GM19455 (cell line): ENCODE measurements at regions not wholly inside any gene's neighbourhood (a gene's known extent, or its start where the extent isn't known, plus 50 kb on each side); places are given as distances from the start of the nearest gene placed in this dataset.

ENCODE experiments used
- ATAC-seq: cut with Tn5 transposase; IDR thresholded peaks from one replicate; pipeline ENCODE4 v1.9.1; 2021; ENCODE audit not compliant: unreplicated experiment

DNA sequence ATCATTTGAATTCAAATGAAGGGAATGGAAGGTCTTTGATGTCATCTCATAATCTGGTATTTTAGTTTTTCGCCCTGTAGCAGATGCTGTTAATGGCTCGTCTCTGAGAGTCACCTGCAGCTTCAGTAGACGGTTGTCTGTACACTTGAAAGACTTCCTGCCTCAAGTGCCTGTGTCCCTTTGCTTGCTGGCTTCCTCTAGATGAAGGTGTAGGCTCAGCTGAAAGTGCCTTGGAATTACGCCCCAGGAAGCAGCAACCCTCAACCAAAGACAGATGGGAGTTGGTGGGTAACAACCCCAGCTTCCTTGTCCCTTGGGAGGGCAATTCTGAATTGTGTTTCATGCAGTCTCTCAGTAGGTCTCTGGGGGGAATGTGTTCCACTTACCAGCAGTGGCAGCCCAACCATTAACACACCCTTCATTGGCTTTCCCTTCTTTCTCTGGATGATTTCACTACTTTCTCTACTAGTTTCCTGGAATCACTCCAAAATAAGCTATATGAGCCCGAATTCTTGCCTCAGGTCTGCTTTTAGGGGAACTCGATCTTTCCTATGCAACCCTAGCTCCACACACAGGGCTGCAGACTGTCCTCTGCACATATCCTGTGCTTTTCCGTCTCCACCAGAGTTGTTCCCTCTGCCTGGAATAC is 395.6 kb downstream of the DMAC1 start:
- ATAC-seq = no peak

DNA sequence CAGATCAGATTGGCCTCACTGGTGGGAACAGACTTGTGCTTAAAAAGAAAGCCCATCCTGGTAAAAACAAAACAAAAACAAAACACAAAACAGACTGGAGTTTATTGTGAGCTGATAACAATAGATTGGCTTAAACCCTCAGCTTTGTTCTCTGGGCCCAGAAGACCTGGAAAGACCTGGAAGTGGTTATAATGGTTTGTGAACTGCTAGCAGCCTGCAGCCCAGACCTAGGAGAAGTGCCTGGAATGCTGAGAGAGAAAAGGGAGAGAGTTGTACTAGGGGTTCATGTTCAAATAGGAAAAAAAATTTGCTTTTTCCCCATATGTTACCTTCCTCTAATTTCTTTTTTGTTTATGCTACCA is 396.6 kb downstream of the DMAC1 start:
- no peak for ATAC-seq

DNA sequence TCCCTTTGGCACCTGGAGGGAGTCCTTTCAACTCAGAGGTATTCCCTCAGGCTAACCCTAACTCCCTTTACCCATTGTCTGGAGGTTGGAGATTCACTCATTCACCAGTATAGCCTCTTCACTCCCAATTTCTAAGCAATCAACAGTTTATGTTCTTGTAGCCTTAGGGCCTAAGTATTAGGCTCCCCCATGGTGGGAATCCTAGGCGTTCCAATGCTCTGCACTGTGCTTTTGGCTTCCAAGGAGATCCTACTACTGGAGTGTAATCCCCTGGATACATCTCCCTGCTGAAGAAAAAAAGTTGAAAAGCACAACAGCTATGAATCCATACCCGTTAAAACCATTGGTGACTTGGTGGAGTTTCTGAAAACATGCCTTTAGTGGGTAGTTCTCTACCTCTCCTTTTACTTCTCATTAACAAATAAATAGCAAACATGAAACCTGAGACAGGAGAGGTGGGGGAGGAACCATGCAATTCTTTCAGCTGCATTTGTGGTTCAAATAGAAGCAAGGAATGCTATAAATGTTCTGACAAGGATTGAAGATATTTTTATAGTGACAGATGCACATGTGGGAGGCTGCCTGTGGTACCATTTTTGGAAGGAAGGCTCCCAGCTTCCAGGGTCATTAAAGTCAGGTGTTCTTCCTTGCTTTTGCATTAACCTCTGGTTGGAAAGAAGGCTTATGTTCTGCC is 397.1 kb downstream of the DMAC1 start:
- no peak for ATAC-seq

- no peak for ATAC-seq
These were observed 398.5 kb downstream of the DMAC1 start for GRCh38 chr9:7401116-7401515.

DNA sequence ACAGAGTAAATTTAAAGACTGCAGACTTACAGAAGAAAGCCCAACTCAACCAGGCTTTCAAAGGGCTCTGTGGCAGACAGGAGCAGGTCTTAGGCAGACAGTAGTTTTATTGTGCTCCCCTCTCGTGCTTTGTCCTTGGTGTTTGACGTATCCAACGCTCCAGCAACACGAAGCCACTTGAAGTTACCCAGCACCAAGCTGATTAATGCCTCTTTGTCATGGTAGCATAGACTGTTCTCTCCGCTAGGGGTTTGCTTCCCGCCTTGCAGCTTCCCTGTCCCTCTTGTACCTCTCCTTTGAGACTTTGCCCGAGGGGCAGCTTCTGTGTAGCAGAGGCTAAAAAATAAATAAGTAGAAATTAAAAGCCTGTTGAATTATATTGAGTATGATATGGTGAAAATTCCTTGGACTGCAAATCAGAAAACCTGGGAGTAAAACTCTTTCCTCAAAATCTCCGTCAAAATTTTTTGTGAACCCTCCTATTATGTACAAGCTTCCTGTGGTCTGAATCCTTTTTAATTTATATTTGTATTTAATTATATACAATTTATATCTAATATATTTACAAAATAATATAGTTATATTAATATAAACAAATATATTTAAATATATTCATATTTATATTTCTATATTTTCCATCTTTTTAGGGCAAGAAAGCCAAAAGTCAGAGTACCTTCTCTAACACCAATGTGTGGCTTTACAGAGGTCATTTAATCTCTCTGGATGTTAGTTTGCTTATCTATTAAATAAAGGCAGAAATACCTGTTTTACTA is 405.4 kb downstream of the DMAC1 start:
- no peak for ATAC-seq

GRCh38 chr9:7392148-7392547 is 407.4 kb downstream of the DMAC1 start:
- no peak for ATAC-seq

- no peak for ATAC-seq
These were observed 410.8 kb downstream of the DMAC1 start for GRCh38 chr9:7388755-7389154.

DNA sequence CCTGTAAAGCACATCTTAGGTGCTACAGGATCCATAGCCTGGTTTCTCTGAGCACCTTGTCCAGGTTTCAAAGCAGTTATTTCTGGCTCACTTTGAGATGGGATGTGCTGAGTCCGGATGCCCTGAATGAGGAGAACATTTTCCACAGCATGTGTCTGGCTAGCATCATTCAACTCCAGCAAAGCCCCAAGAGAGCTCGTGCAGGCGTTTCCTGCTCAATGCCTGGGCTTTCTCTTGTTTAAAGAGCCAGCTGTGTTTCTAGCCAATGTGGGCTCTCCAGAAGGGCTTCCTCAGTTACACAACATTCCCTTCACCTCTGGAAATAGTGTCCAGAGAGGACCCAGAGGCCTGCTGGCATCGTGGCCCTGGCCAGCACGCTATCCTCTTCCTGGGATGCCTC is 411.7 kb downstream of the DMAC1 start:
- ATAC-seq = no peak

- no peak for ATAC-seq
These were observed 417.3 kb downstream of the DMAC1 start for GRCh38 chr9:7382304-7382703.

DNA sequence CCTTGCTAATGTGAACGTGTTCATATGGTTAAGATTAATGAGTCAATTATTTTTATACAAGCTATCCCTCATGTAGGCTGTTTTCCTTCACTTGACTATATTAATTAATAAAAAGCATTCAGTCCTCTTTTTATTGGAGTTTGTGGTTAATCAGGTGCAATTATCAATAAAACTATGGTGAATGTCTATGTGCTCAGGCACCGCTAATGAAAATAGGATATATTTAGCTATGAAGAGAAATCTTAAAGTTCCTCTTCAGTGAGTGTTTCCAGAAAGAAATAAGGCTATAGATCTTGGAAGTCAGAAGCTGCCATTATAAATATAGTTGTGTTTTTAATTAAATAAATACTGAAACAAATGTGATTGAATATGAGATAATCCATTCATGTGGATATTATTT is 422.1 kb downstream of the DMAC1 start:
- no peak for ATAC-seq

DNA sequence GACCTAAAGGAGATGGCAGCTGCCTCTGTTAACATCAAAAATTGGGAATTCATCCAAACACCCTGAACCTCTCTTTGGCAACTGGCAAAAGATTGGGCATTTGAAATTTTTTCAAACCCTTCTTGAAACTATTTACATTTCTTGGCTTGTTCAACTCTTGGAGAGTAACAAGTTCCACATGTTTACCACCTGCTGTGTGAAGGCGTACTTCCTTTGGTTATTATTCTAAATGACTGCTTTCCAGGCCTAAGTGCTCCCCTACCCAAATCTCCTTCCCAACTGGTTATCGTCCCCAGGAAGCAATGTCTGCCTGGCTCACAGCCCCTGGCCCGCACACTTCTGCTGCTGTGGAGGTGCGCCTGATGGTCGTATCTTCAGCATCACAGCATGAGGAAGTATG is 422.7 kb downstream of the DMAC1 start:
- ATAC-seq = no peak

GRCh38 chr9:7376213-7376612 is 423.4 kb downstream of the DMAC1 start:
- ATAC-seq = no peak

GRCh38 chr9:7375013-7375511 is 424.5 kb downstream of the DMAC1 start:
- no peak for ATAC-seq

- ATAC-seq = no peak
These were observed 428.6 kb downstream of the DMAC1 start for GRCh38 chr9:7370988-7371387.

DNA sequence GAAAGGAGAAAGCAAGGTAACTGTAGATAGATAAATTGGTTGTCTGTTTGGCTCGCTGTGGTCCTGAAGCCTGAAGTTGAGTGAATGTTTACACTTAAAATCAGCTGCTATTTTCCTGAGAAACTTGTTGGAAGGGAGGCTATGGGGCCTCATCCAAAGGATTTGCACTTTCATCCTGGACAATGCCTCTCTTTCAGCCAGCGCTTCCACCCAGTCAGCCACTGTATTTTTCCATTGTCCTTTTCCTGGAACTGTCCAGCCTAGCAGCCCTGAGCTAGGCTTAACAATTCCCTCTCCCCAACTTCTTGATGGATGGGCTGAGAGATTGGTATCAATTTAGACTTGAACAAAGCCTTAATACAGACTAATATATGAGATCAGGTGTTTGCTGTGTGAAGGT is 429.2 kb downstream of the DMAC1 start:
- ATAC-seq = no peak

GRCh38 chr9:7369384-7369821 is 430.2 kb downstream of the DMAC1 start:
- no peak for ATAC-seq

DNA sequence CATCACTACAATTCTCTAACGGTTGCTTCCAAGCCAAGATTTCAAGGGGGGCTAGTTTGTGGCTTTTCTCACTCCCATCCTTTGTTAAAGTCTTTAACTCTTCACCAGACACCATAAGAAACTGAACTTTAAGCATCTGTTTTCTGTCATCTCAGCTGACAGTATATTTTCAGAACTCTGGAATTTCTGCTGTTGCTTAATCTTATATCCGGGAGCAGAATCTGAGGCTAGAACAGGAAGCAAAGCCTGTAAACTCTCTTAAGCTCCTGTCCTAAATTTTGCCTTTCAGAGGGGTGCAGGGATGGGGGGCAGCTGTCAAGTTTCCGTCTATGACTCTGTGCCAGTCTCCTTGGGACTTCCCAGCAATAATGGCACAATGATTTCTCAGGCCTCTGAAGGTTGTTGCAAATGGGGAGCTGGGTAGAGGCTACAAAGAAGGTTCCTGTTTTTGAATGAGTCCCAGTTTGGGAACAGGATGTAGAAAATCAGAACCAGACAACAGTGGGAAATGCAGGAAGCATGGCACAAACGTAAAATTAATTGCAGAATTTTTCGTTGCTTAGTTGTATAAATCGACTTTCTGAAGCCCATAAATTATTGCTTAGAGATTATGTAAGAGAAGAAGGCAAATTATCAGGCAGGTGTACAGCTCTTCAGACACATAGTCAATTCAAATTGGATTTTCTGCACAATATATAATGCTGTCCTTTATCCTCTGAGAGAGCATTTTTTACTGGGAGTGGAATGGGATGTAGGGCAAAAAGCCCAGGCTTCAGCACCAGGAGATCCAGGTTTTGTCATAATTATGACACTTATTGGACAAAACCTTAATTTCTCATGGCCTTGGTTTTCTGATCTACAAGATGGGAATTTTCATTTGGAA is 430.9 kb downstream of the DMAC1 start:
- ATAC-seq = no peak

DNA sequence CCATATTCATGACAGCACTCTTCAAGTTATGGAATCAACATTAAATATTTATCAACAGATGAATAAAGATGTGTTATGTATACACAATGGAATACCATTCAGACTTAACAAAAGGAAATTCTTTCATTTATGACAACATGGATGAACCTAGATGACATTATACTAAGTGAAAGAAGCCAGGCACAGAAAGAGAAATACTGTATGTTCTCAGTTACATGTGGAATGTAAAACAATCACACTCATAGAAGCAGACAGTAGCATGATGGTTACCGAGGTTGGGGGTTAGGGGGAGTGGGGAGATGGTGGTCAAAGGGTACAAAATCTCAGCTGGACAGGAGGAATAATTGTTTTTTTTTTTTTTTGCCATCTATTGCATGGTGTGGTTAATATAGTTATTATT is 431.9 kb downstream of the DMAC1 start:
- no peak for ATAC-seq

DNA sequence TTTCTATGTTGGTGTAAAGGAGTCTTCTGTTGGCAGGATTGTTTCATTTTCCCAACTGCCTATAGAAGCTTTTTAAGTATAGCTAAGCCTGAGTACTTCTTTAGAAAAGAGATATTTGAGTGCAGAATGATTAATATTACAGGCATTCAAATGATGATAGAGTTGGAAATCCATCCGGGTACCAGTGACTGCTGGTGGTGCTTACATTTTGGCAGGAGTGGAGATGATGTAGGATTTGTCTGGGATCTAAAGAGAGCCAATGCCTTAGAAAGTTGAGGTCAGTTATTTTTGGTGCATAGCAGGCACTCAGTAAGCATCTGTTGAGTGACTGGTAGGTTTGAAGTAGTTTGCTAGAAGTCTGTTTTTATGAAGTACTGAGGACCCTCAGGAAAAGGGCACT is 433.5 kb downstream of the DMAC1 start:
- ATAC-seq = no peak

DNA sequence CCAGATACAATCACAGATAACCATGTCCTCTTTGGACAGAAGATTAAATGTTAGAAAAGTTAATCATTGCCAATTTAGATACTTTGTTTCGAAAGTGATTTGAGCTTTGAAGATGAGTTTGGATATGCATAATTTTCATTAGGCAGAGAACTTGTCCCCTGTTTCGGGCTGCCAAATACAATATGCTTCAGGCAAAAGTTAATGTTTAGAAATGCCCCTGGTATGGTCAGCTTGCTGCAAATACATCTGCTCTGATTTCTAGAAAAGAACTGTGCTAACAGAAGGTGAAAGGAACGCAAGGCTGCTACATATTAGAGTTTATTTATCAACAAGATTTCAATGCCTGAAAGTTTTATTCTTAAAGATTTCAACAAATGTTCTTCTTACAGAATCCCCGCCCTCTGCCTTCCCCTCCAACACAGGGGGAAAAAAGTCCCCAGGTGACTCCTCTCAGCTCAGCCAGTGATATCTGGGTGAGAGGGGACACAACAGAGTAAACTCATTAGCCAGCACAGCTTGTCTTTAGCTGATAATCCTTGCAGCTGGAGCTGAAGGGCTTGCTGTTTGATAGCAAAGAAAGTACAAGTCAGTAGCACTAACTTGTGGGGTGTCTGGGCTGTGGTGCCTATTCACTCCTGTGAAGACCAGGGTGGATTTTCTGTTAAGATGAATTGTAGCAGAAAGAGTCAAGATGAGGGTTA is 435.7 kb downstream of the DMAC1 start:
- ATAC-seq = no peak
